B cell (primary cell): ENCODE measurements at regions not wholly inside any gene's neighbourhood (a gene's known extent, or its start where the extent isn't known, plus 50 kb on each side); places are given as distances from the start of the nearest gene placed in this dataset.

Experiments
- ATAC-seq: fragments of 200-7000 bp; cut with Tn5 transposase; one replicate; pipeline ENCODE4 v1.10.0; 2021; ENCODE audit warnings: low read depth, mild to moderate bottlenecking, moderate number of reproducible peaks, moderate library complexity
- CTCF ChIA-PET: fragments of 350-600 bp; sonication (Branson Sonifier 250); formaldehyde crosslinking; loops from one replicate; lab custom pipeline; 2021; ENCODE audit warnings: antibody characterized with exemption, inconsistent platforms; lab: Charles Lee
- POLR2A ChIA-PET: fragments of 350-600 bp; sonication (Branson Sonifier 250); formaldehyde crosslinking; loops from one replicate; lab custom pipeline; 2021; ENCODE audit warnings: antibody characterized with exemption; lab: Charles Lee
- DNase-seq: peaks from one replicate; pipeline ENCODE4 v3.0.0; 2013
- H2AFZ ChIP-seq: 2 replicates; pipeline ENCODE4 v1.6.1; 2012; ENCODE audit warnings: mild to moderate bottlenecking, low read depth, low read length; ENCODE audit not compliant: insufficient read depth, poor library complexity, severe bottlenecking
- H3K27ac ChIP-seq, 2 donors: 1 replicate in 1 of 2; 2 replicates in 1 of 2; pipeline ENCODE4 v1.5.1; 2012 to 2013; ENCODE audit warnings: low read length in 2 of 2, mild to moderate bottlenecking in 2 of 2, moderate library complexity in 1 of 2
- H3K27me3 ChIP-seq, 4 experiments: fragments of 200-600 bp in 1 of 4; sonication (generic) in 1 of 4; replicated peaks in 1 of 4; 1 replicate in 2 of 4; 2 replicates in 2 of 4; pipeline versions ENCODE4 v1.6.1 to v1.7.0; 2013 to 2016; ENCODE audit warnings: low read length in 3 of 4, mild to moderate bottlenecking in 2 of 4, mixed read lengths in 1 of 4, moderate library complexity in 1 of 4; ENCODE audit not compliant: insufficient read depth in 4 of 4, control insufficient read depth in 3 of 4; ENCODE audit errors: control extremely low read depth in 1 of 4
- H3K36me3 ChIP-seq, 2 experiments: replicated peaks in 1 of 2; 1 replicate in 1 of 2; 2 replicates in 1 of 2; pipeline versions ENCODE4 v1.6.1 to v1.7.1; 2013; ENCODE audit warnings: low read length in 1 of 2; ENCODE audit not compliant: insufficient read depth in 2 of 2, control insufficient read depth in 1 of 2; ENCODE audit errors: control extremely low read depth in 1 of 2, extremely low read depth in 1 of 2
- H3K4me1 ChIP-seq, 2 donors: fragments of 200-600 bp in 1 of 2; sonication (generic) in 1 of 2; 1 replicate in 1 of 2; 2 replicates in 1 of 2; pipeline versions ENCODE4 v1.5.1 to v1.6.1; 2013 to 2017; ENCODE audit warnings: low read length in 2 of 2; ENCODE audit not compliant: control insufficient read depth in 2 of 2, insufficient read depth in 2 of 2
- H3K4me2 ChIP-seq: replicated peaks from 2 replicates; pipeline ENCODE3; 2012; ENCODE audit warnings: mild to moderate bottlenecking, low read depth, low read length; ENCODE audit not compliant: poor library complexity, severe bottlenecking
- H3K4me3 ChIP-seq, 5 experiments: fragments of 200-600 bp in 1 of 5; sonication (generic) in 1 of 5; 1 replicate in 3 of 5; 2 replicates in 2 of 5; pipeline versions ENCODE4 v1.5.1 to v1.7.0; 2011 to 2016; ENCODE audit warnings: low read length in 4 of 5, mild to moderate bottlenecking in 4 of 5, low read depth in 2 of 5, control low read depth in 1 of 5, moderate library complexity in 1 of 5; ENCODE audit not compliant: insufficient read depth in 1 of 5; ENCODE audit errors: control extremely low read depth in 1 of 5, extremely low read depth in 1 of 5
- H3K79me2 ChIP-seq: fragments of 200-600 bp; sonication (generic); one replicate; pipeline ENCODE4 v1.6.0; 2016; ENCODE audit warnings: low read length; ENCODE audit not compliant: control insufficient read depth, insufficient read depth
- H3K9ac ChIP-seq: fragments of 200-600 bp; sonication (generic); 2 replicates; pipeline ENCODE4 v1.6.1; 2017; ENCODE audit warnings: mild to moderate bottlenecking, low read length, moderate library complexity
- H3K9me3 ChIP-seq, 3 donors: one replicate each; pipeline versions ENCODE4 v1.6.1 to v1.7.1; 2013; ENCODE audit warnings: low read length in 2 of 3; ENCODE audit not compliant: control insufficient read depth in 2 of 3, insufficient read depth in 1 of 3; ENCODE audit errors: control extremely low read depth in 1 of 3
- H4K20me1 ChIP-seq: 2 replicates; pipeline ENCODE4 v1.6.0; 2012; ENCODE audit warnings: mild to moderate bottlenecking, low read length; ENCODE audit not compliant: insufficient read depth, control insufficient read depth, poor library complexity, severe bottlenecking
- H3K27ac Mint-ChIP-seq: one replicate; pipeline ENCODE4 v1.8.0; 2021; ENCODE audit warnings: mixed read lengths
- H3K27me3 Mint-ChIP-seq: one replicate; pipeline ENCODE4 v1.8.0; 2021; ENCODE audit warnings: mixed read lengths
- H3K4me1 Mint-ChIP-seq: one replicate; pipeline ENCODE4 v1.8.0; 2021; ENCODE audit warnings: mixed read lengths
- H3K4me3 Mint-ChIP-seq: one replicate; pipeline ENCODE4 v1.8.0; 2021; ENCODE audit warnings: mixed read lengths
- H3K9me3 Mint-ChIP-seq: one replicate; pipeline ENCODE4 v1.8.0; 2022; ENCODE audit warnings: mixed read lengths; ENCODE audit not compliant: insufficient read depth
- CTCF ChIP-seq: fragments of 200-600 bp; IDR thresholded peaks from one replicate; pipeline ENCODE4 v1.8.0; 2022; ENCODE audit warnings: antibody characterized with exemption, mild to moderate bottlenecking
- EZH2 ChIP-seq: IDR thresholded peaks from 2 replicates; pipeline ENCODE4 v1.6.1; 2012; ENCODE audit warnings: borderline replicate concordance, low read depth, mild to moderate bottlenecking, moderate library complexity, low read length; ENCODE audit not compliant: insufficient read depth, poor library complexity, severe bottlenecking
- WGBS: methylation state at CpG from one replicate; pipeline ENCODE4 v1.1.5; 2013; ENCODE audit warnings: missing lambda C conversion rate; ENCODE audit not compliant: insufficient coverage; 5-methylcytosine and 5-hydroxymethylcytosine counted together
- intact Hi-C: fragments of 100-400 bp; cut with micrococcal nuclease; formaldehyde crosslinking; loops from one replicate; pipeline ENCODE4 v1.10.0; 2022

- Histone ChIP-seq H3K36me3 (no peaks in the 10 kb centered on the region), H3K79me2 (no peaks in the 10 kb centered on the region), H3K4me3 (no peak overlapping the region), H3K4me1 (no peaks in the 10 kb centered on the region), H2AFZ (no peak overlapping the region), H3K9me3 (peaks cover 0 to 5% (median 0%) of the 10 kb centered on the region in 3 donors), H3K4me2 (no peak overlapping the region), H3K9ac (no peak overlapping the region), H3K27ac (no peak overlapping the region), H3K27me3 (no peaks in the 10 kb centered on the region), H4K20me1 (no peaks in the 10 kb centered on the region)
- H3K4me3 Mint-ChIP-seq: no peak overlapping the region
- no peaks in the 10 kb centered on the region for H3K4me1 Mint-ChIP-seq
- ChIA-PET CTCF (no interaction called here), POLR2A (no interaction called here)
- H3K27ac Mint-ChIP-seq: no peak overlapping the region
- no peaks in the 10 kb centered on the region for H3K27me3 Mint-ChIP-seq
- no peak for TF ChIP-seq CTCF
- no peak for TF ChIP-seq EZH2
- ATAC-seq (no peak), DNase-seq (no peak)
- intact Hi-C loops: no loop called here
- WGBS: 91% methylated on average over 6 of the region's 11 CpGs
- H3K9me3 Mint-ChIP-seq: peaks cover 6% of the 10 kb centered on the region
Measured at GRCh38 chr14:26332966-26333365, 264.9 kb downstream of the NOVA1 start.

- no peak overlapping the region for H2AFZ ChIP-seq
- no peaks in the 10 kb centered on the region for H3K27me3 ChIP-seq
- 40% methylated on average over 1 of the region's 1 CpG for WGBS
- Mint-ChIP-seq H3K27ac (no peak overlapping the region), H3K4me3 (no peak overlapping the region), H3K4me1 (no peaks in the 10 kb centered on the region), H3K27me3 (no peaks in the 10 kb centered on the region), H3K9me3 (peaks cover 6% of the 10 kb centered on the region)
- no peaks in the 10 kb centered on the region for H3K79me2 ChIP-seq
- ChIA-PET CTCF (no interaction called here), POLR2A (no interaction called here)
- no peak overlapping the region for H3K4me2 ChIP-seq
- intact Hi-C loops: no loop called here
- no peaks in the 10 kb centered on the region for H3K36me3 ChIP-seq
- H3K9me3 ChIP-seq: peaks cover 0 to 5% (median 0%) of the 10 kb centered on the region in 3 donors
- DNase-seq: no peak
- no peak for ATAC-seq
- no peak overlapping the region for H3K9ac ChIP-seq
- no peaks in the 10 kb centered on the region for H3K4me1 ChIP-seq
- TF ChIP-seq EZH2 (no peak), CTCF (no peak)
- H3K27ac ChIP-seq: no peak overlapping the region
- H4K20me1 ChIP-seq: no peaks in the 10 kb centered on the region
- H3K4me3 ChIP-seq: no peak overlapping the region
Measured at GRCh38 chr14:26330982-26331381, 266.9 kb downstream of the NOVA1 start.
